Progenitor cell of endocrine pancreas (in vitro differentiated cells): ENCODE measurements at regions not wholly inside any gene's neighbourhood (a gene's known extent, or its start where the extent isn't known, plus 50 kb on each side); places are given as distances from the start of the nearest gene placed in this dataset.

ENCODE experiments used
- DNase-seq: peaks from one replicate; pipeline ENCODE4 v3.0.0; 2021; ENCODE audit warnings: low spot score; ENCODE audit not compliant: unreplicated experiment
- H3K27ac Mint-ChIP-seq: 2 replicates; pipeline ENCODE4 v1.8.0; 2021; ENCODE audit warnings: mild to moderate bottlenecking, moderate library complexity, mixed read lengths
- H3K27me3 Mint-ChIP-seq: 2 replicates; pipeline ENCODE4 v1.8.0; 2021; ENCODE audit warnings: mixed read lengths
- H3K36me3 Mint-ChIP-seq: 2 replicates; pipeline ENCODE4 v1.8.0; 2022; ENCODE audit warnings: mixed read lengths; ENCODE audit not compliant: insufficient read depth
- H3K4me1 Mint-ChIP-seq: 2 replicates; pipeline ENCODE4 v1.8.0; 2021; ENCODE audit warnings: low read depth, mixed read lengths
- H3K4me3 Mint-ChIP-seq: 2 replicates; pipeline ENCODE4 v1.8.0; 2021; ENCODE audit warnings: low read depth, mild to moderate bottlenecking, moderate library complexity, mixed read lengths
- H3K9me3 Mint-ChIP-seq: 2 replicates; pipeline ENCODE4 v1.8.0; 2021; ENCODE audit warnings: low read depth, mixed read lengths
- CTCF ChIP-seq: fragments of 200-600 bp; sonication (generic); IDR thresholded peaks from one replicate; pipeline ENCODE4 v1.5.0; 2021; ENCODE audit warnings: antibody characterized with exemption, mild to moderate bottlenecking; ENCODE audit not compliant: unreplicated experiment

DNA sequence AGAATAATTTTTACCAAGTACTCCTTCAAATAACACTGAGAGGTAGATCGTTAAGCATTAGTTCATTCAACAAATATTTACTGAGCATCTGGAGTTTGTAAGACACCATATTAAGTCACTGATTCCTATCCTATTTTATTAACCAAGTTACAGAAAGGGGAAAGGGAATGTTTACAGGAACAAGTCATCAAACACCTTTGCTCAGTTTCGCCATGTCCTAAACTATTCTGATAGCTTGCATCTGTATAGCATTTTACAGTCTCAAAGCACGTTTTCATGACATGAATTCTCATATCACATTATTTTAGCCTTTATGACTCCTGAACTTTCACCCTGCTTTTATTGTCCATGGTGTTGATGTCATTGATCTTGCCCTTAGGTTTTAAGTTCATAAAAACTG, 89.2 kb downstream of the AREG start:
- H3K36me3 Mint-ChIP-seq = no peaks in the 10 kb centered on the region

GRCh38 chr4:74534936-74535335, 90.0 kb downstream of the AREG start:
- Mint-ChIP-seq H3K9me3 (no peaks in the 10 kb centered on the region), H3K27me3 (no peaks in the 10 kb centered on the region), H3K36me3 (no peaks in the 10 kb centered on the region), H3K4me3 (no peak overlapping the region), H3K4me1 (peaks cover 10% of the 10 kb centered on the region), H3K27ac (no peak overlapping the region)
- no peak for TF ChIP-seq CTCF
- no peak for DNase-seq

More for the DNA sequence above, 89.2 kb downstream of the AREG start:
- H3K4me1 Mint-ChIP-seq = peaks cover 7% of the 10 kb centered on the region
- no peaks in the 10 kb centered on the region for H3K27me3 Mint-ChIP-seq
- TF ChIP-seq CTCF = no peak
- H3K4me3 Mint-ChIP-seq = no peak overlapping the region
- DNase-seq = no peak
- no peaks in the 10 kb centered on the region for H3K9me3 Mint-ChIP-seq
- H3K27ac Mint-ChIP-seq = no peak overlapping the region

- Mint-ChIP-seq H3K4me3 (no peak overlapping the region), H3K36me3 (no peaks in the 10 kb centered on the region), H3K27ac (no peak overlapping the region), H3K9me3 (no peaks in the 10 kb centered on the region), H3K4me1 (peaks cover 10% of the 10 kb centered on the region), H3K27me3 (no peaks in the 10 kb centered on the region)
- TF ChIP-seq CTCF = no peak
- no peak for DNase-seq
Observed at GRCh38 chr4:74535512-74535911, 90.6 kb downstream of the AREG start.

GRCh38 chr4:74536557-74536956, 91.6 kb downstream of the AREG start:
- Mint-ChIP-seq H3K27ac (no peak overlapping the region), H3K36me3 (no peaks in the 10 kb centered on the region), H3K27me3 (no peaks in the 10 kb centered on the region), H3K4me3 (no peak overlapping the region), H3K9me3 (no peaks in the 10 kb centered on the region), H3K4me1 (peaks cover 10% of the 10 kb centered on the region)
- DNase-seq = no peak
- TF ChIP-seq CTCF = no peak

GRCh38 chr4:74537459-74537858, 92.5 kb downstream of the AREG start:
- H3K4me3 Mint-ChIP-seq = no peak overlapping the region
- no peaks in the 10 kb centered on the region for H3K36me3 Mint-ChIP-seq
- no peak for DNase-seq
- H3K9me3 Mint-ChIP-seq = no peaks in the 10 kb centered on the region
- H3K4me1 Mint-ChIP-seq = peaks cover 10% of the 10 kb centered on the region
- no peak for TF ChIP-seq CTCF
- no peak overlapping the region for H3K27ac Mint-ChIP-seq
- no peaks in the 10 kb centered on the region for H3K27me3 Mint-ChIP-seq
